ENCODE measurements at regions not wholly inside any gene's neighbourhood (a gene's known extent, or its start where the extent isn't known, plus 50 kb on each side); places are given as distances from the start of the nearest gene placed in this dataset.

- intact Hi-C loops (cut with micrococcal nuclease; ENCODE audit: unreplicated experiment), result no loop called here
Measured at GRCh38 chr11:79610139-79610538, 169.3 kb upstream of the TENM4 start.

GRCh38 chr11:79609511-79609910 is 168.7 kb upstream of the TENM4 start:
- CTCF ChIA-PET (ENCODE audit: low intra/inter-chr PET ratio, low total read pairs), result no interaction called here
- no peak for DNase-seq (ENCODE audit: low spot score)
- no peaks in the 10 kb centered on the region for H3K36me3 ChIP-seq (replicated peaks in 1 of 2; ENCODE audit: control insufficient read depth in 1 of 2, insufficient read depth in 2 of 2, low read length in 2 of 2)
- intact Hi-C loops (cut with micrococcal nuclease; ENCODE audit: unreplicated experiment) (no loop called here), in situ Hi-C loops (cut with HindIII; ENCODE audit: extremely low pct_ligation_motif_present, low pct_unique_long_range_greater_than_20kb) (no loop called here)
- no peak for FAIRE-seq
- H3K79me2 ChIP-seq (ENCODE audit: insufficient read depth, low read length), result no peaks in the 10 kb centered on the region
- no peaks in the 10 kb centered on the region for H3K9me3 ChIP-seq (ENCODE audit: low read length)
- 0% methylated on average over 2 of the region's 2 CpGs for WGBS (ENCODE audit: low lambda C conversion rate)
- H3K27me3 ChIP-seq (ENCODE audit: control insufficient read depth in 1 of 2, insufficient read depth in 2 of 2, low read length in 2 of 2), result no peaks in the 10 kb centered on the region
- no peak overlapping the region for H2AFZ ChIP-seq (ENCODE audit: low read length)
- no peak for ATAC-seq
- no peak overlapping the region for H3K4me2 ChIP-seq (ENCODE audit: low read depth, low read length)
- no peaks in the 10 kb centered on the region for H4K20me1 ChIP-seq (ENCODE audit: insufficient read depth, low read length)
- no peak overlapping the region for H3K27ac ChIP-seq (ENCODE audit: extremely low read length, insufficient read depth, low read length)
- no peak overlapping the region for H3K9ac ChIP-seq (ENCODE audit: insufficient read depth, low read depth, low read length)
- POLR2A ChIA-PET, result no interaction called here
- BruUV-seq (replicated peaks), result no TSS peak
- no peaks in the 10 kb centered on the region for H3K4me1 ChIP-seq (ENCODE audit: insufficient read depth, low read length)
- no peak overlapping the region for H3K4me3 ChIP-seq (replicated peaks in 1 of 3; ENCODE audit: insufficient read depth in 1 of 3, low read depth in 2 of 3, low read length in 3 of 3)
- TF ChIP-seq ZNF557 (CRISPR knock-in tag; IDR thresholded peaks at IDR 0.05) (no peak), RNF2 (conservative IDR thresholded peaks at IDR 0.05; ENCODE audit: low read depth) (no peak), ZNF275 (CRISPR knock-in tag; IDR thresholded peaks at IDR 0.05; ENCODE audit: borderline replicate concordance) (no peak), DNMT3B (CRISPR knock-in tag; conservative IDR thresholded peaks at IDR 0.05) (no peak), ZNF350 (CRISPR knock-in tag; IDR thresholded peaks at IDR 0.05; ENCODE audit: borderline replicate concordance, low read depth) (no peak), ZNF232 (CRISPR knock-in tag; IDR thresholded peaks at IDR 0.05; ENCODE audit: borderline replicate concordance) (no peak), REPIN1 (CRISPR knock-in tag; IDR thresholded peaks at IDR 0.05; ENCODE audit: borderline replicate concordance, low read depth) (no peak), ZNF354B (CRISPR knock-in tag; IDR thresholded peaks at IDR 0.05) (no peak), AHR (CRISPR knock-in tag; IDR thresholded peaks at IDR 0.05) (no peak), ZNF503 (CRISPR knock-in tag; IDR thresholded peaks at IDR 0.05) (no peak)

More at GRCh38 chr11:79610139-79610538, 169.3 kb upstream of the TENM4 start:
- BruUV-seq (replicated peaks), result no TSS peak
- no peaks in the 10 kb centered on the region for H4K20me1 ChIP-seq (ENCODE audit: insufficient read depth, low read length)
- H3K4me1 ChIP-seq (ENCODE audit: insufficient read depth, low read length), result no peaks in the 10 kb centered on the region
- ChIA-PET CTCF (ENCODE audit: low intra/inter-chr PET ratio, low total read pairs) (no interaction called here), POLR2A (no interaction called here)
- no peak overlapping the region for H3K4me2 ChIP-seq (ENCODE audit: low read depth, low read length)
- H3K9me3 ChIP-seq (ENCODE audit: low read length), result no peaks in the 10 kb centered on the region
- H3K36me3 ChIP-seq (replicated peaks in 1 of 2; ENCODE audit: control insufficient read depth in 1 of 2, insufficient read depth in 2 of 2, low read length in 2 of 2), result no peaks in the 10 kb centered on the region
- H3K9ac ChIP-seq (ENCODE audit: insufficient read depth, low read depth, low read length), result no peak overlapping the region
- H3K27ac ChIP-seq (ENCODE audit: extremely low read length, insufficient read depth, low read length), result no peak overlapping the region
- no peak overlapping the region for H2AFZ ChIP-seq (ENCODE audit: low read length)
- in situ Hi-C loops (cut with HindIII; ENCODE audit: extremely low pct_ligation_motif_present, low pct_unique_long_range_greater_than_20kb), result no loop called here
- TF ChIP-seq WIZ (CRISPR knock-in tag; IDR thresholded peaks at IDR 0.05), result no peak
- TF ChIP-seq ZNF235 (CRISPR knock-in tag; IDR thresholded peaks at IDR 0.05; ENCODE audit: borderline replicate concordance), result no peak
- no peak for TF ChIP-seq NR2F1 (CRISPR knock-in tag; IDR thresholded peaks at IDR 0.05)
- no peak for TF ChIP-seq MBNL3 (CRISPR knock-in tag; conservative IDR thresholded peaks at IDR 0.05)
- TF ChIP-seq KAT2B (IDR thresholded peaks at IDR 0.05; ENCODE audit: borderline replicate concordance, low read depth, low read length), result no peak
- TF ChIP-seq, protein P1, sequence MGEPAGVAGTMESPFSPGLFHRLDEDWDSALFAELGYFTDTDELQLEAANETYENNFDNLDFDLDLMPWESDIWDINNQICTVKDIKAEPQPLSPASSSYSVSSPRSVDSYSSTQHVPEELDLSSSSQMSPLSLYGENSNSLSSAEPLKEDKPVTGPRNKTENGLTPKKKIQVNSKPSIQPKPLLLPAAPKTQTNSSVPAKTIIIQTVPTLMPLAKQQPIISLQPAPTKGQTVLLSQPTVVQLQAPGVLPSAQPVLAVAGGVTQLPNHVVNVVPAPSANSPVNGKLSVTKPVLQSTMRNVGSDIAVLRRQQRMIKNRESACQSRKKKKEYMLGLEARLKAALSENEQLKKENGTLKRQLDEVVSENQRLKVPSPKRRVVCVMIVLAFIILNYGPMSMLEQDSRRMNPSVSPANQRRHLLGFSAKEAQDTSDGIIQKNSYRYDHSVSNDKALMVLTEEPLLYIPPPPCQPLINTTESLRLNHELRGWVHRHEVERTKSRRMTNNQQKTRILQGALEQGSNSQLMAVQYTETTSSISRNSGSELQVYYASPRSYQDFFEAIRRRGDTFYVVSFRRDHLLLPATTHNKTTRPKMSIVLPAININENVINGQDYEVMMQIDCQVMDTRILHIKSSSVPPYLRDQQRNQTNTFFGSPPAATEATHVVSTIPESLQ (CRISPR knock-in tag; conservative IDR thresholded peaks at IDR 0.05), result no peak
- H3K4me3 ChIP-seq (replicated peaks in 1 of 3; ENCODE audit: insufficient read depth in 1 of 3, low read depth in 2 of 3, low read length in 3 of 3), result no peak overlapping the region
- 0% methylated on average over 1 of the region's 1 CpG for whole genome bisulfite sequencing (ENCODE audit: low lambda C conversion rate)
- H3K79me2 ChIP-seq (ENCODE audit: insufficient read depth, low read length), result no peaks in the 10 kb centered on the region
- DNase-seq (ENCODE audit: low spot score), result no peak
- FAIRE-seq, result no peak
- no peak for ATAC-seq
- H3K27me3 ChIP-seq (ENCODE audit: control insufficient read depth in 1 of 2, insufficient read depth in 2 of 2, low read length in 2 of 2), result no peaks in the 10 kb centered on the region
